MM.1S (cell line): ENCODE measurements at regions not wholly inside any gene's neighbourhood (a gene's known extent, or its start where the extent isn't known, plus 50 kb on each side); places are given as distances from the start of the nearest gene placed in this dataset.
"Not testable (repeated sequence)": the region's sequence is repeated elsewhere in the genome, so short reads cannot be mapped to it uniquely, and the experiment has no call there.

ENCODE experiments used
- EZH2phosphoT487 ChIP-seq: fragments of 300-600 bp; sonication (generic); IDR thresholded peaks from 2 replicates; pipeline ENCODE4 v1.6.1; 2018; ENCODE audit warnings: antibody characterized with exemption, low read length
- TF ChIP-seq, protein P1 (sequence below): fragments of 300-600 bp; sonication (generic); IDR thresholded peaks from 2 replicates; pipeline ENCODE4 v1.5.1; 2016; ENCODE audit warnings: antibody characterized with exemption, low read length, mixed read lengths

DNA sequence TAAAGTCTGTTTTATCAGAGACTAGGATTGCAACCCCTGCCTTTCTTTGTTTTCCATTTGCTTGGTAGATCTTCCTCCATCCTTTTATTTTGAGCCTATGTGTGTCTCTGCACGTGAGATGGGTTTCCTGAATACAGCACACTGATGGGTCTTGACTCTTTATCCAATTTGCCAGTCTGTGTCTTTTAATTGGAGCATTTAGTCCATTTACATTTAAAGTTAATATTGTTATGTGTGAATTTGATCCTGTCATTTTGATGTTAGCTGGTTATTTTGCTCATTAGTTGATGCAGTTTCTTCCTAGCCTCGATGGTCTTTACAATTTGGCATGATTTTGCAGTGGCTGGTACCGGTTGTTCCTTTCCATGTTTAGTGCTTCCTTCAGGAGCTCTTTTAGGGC, 141.7 kb downstream of the EHF start:
- TF ChIP-seq, protein P1, sequence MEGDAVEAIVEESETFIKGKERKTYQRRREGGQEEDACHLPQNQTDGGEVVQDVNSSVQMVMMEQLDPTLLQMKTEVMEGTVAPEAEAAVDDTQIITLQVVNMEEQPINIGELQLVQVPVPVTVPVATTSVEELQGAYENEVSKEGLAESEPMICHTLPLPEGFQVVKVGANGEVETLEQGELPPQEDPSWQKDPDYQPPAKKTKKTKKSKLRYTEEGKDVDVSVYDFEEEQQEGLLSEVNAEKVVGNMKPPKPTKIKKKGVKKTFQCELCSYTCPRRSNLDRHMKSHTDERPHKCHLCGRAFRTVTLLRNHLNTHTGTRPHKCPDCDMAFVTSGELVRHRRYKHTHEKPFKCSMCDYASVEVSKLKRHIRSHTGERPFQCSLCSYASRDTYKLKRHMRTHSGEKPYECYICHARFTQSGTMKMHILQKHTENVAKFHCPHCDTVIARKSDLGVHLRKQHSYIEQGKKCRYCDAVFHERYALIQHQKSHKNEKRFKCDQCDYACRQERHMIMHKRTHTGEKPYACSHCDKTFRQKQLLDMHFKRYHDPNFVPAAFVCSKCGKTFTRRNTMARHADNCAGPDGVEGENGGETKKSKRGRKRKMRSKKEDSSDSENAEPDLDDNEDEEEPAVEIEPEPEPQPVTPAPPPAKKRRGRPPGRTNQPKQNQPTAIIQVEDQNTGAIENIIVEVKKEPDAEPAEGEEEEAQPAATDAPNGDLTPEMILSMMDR: not testable (repeated sequence)
- TF ChIP-seq EZH2phosphoT487: not testable (repeated sequence)
